Heart right ventricle (tissue), 16 donors: ENCODE measurements at regions not wholly inside any gene's neighbourhood (a gene's known extent, or its start where the extent isn't known, plus 50 kb on each side); places are given as distances from the start of the nearest gene placed in this dataset.

ENCODE experiments used
- ATAC-seq, 8 donors: fragments of 200-7000 bp; cut with Tn5 transposase; one replicate each; pipeline ENCODE4 v1.9.1; 2020; ENCODE audit warnings: mild to moderate bottlenecking in 8 of 8, moderate library complexity in 8 of 8, moderate number of reproducible peaks in 1 of 8
- DNase-seq, 2 donors: peaks; one replicate each; pipeline ENCODE4 v3.0.0-alpha.2; 2020
- H3K27ac ChIP-seq, 10 donors: fragments of 200-600 bp; sonication (generic) in 2 of 10; one replicate each; pipeline versions ENCODE4 v1.5.0 to v1.8.0; 2020 to 2022; ENCODE audit warnings: mild to moderate bottlenecking in 3 of 10
- H3K27me3 ChIP-seq, 7 donors: fragments of 200-600 bp; one replicate each; pipeline ENCODE4 v1.8.0; 2021 to 2022; ENCODE audit warnings: mild to moderate bottlenecking in 2 of 7
- H3K36me3 ChIP-seq, 9 donors: fragments of 200-600 bp; sonication (generic) in 1 of 9; one replicate each; pipeline versions ENCODE4 v1.5.0 to v1.8.0; 2020 to 2022; ENCODE audit warnings: mild to moderate bottlenecking in 2 of 9
- H3K4me1 ChIP-seq, 9 donors: fragments of 200-600 bp; sonication (generic) in 1 of 9; one replicate each; pipeline versions ENCODE4 v1.5.0 to v1.8.0; 2020 to 2022; ENCODE audit warnings: mild to moderate bottlenecking in 4 of 9
- H3K4me3 ChIP-seq, 10 donors: fragments of 200-600 bp; sonication (generic) in 2 of 10; one replicate each; pipeline versions ENCODE4 v1.5.0 to v1.8.0; 2020 to 2022; ENCODE audit warnings: mild to moderate bottlenecking in 7 of 10, moderate library complexity in 2 of 10
- H3K9me3 ChIP-seq, 11 donors: fragments of 200-600 bp in 10 of 11; sonication (generic) in 2 of 11; one replicate each; pipeline versions ENCODE4 v1.5.0 to v1.8.0; 2013 to 2022; ENCODE audit warnings: mild to moderate bottlenecking in 2 of 11, control low read depth in 1 of 11, moderate library complexity in 1 of 11
- WGBS, 2 donors: extraction: QIAGEN DNeasy Blood & Tissue Kit; methylation state at CpG; one replicate each; pipeline ENCODE4 v1.1.7; 2013; ENCODE audit warnings: inconsistent platforms in 1 of 2; 5-methylcytosine and 5-hydroxymethylcytosine counted together
- intact Hi-C, 10 donors: fragments of 100-400 bp; cut with DNase I; formaldehyde crosslinking; loops; one replicate each; pipeline versions ENCODE4 v1.11.1 to v1.14.2; 2022
- TF ChIP-seq, protein P1 (sequence below), 9 donors: fragments of 200-600 bp; sonication (generic) in 2 of 9; IDR thresholded peaks; one replicate each; pipeline versions ENCODE4 v1.5.0 to v1.8.0; 2021 to 2022; ENCODE audit warnings: antibody characterized with exemption in 9 of 9, mild to moderate bottlenecking in 5 of 9, moderate library complexity in 1 of 9
- donor health status: Arrhythmogenic right ventricular cardiomyopathy.
- donor health status: ischemic (EF 13 %, LVEDD 7.1; RV severe dilation, severe dysfunction).
- donor health status: healthy with polysubstance abuse.
- donor health status: DM: no; HTN: yes; CAD: no.
- donor health status: DM: no; HTN: no; CAD: no.
- donor health status: ischemic (EF 25% LVEDD 6.9; RV normal size, moderate dysfunction).
- donor health status: ischemic (EF 25% LVEDD 5.7; RV mildly dilated, moderate dysfunction).
- donor health status: healthy.
- donor health status: DM: yes; HTN: yes; CAD: no.
- donor health status: Ischemic cardiomyopathy.
- donor health status: ischemic (EF 35%, LVEDD 5.7; RV mildly dilated, moderate dysfunction).
- donor health status: nonischemic (EF 11% LVEDD 7.7; RV severe dilation, severe dysfunction).
- donor health status: DM: yes; HTN: yes; CAD: no.
- donor health status: PGD.
- donor health status: ischemic (EF 29% LVEDD 5.4; RV normal size, mild dysfunction).
- donor health status: nonischemic (EF 23%, LVEDD 6.1; RV moderate dilation, normal function).

DNA sequence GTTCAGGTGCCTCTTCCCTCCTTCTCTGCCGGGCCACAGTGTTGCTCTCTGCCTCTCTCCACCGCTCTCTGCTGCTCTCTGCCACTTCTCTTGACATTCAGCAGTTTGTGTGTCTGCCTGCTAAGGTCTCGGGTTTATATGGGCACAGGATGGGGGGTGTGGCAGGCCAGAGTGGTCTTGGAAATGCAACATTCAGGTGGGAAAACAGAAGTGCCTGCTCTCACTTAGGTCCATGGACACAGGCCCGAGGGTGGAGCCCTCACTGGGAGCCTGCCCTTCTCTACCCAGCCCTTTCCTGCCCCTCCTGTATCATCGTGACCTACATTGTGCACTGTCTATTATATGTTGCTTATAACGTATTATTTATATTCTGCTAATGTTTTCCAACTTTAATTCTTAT is 120.8 kb upstream of the TMEM18 start:
- H3K4me1 ChIP-seq = no peaks in the 10 kb centered on the region
- intact Hi-C loops = no loop called here
- 59 to 63% methylated on average over 6 of the region's 6 CpGs for WGBS, 2 donors
- TF ChIP-seq, protein P1, sequence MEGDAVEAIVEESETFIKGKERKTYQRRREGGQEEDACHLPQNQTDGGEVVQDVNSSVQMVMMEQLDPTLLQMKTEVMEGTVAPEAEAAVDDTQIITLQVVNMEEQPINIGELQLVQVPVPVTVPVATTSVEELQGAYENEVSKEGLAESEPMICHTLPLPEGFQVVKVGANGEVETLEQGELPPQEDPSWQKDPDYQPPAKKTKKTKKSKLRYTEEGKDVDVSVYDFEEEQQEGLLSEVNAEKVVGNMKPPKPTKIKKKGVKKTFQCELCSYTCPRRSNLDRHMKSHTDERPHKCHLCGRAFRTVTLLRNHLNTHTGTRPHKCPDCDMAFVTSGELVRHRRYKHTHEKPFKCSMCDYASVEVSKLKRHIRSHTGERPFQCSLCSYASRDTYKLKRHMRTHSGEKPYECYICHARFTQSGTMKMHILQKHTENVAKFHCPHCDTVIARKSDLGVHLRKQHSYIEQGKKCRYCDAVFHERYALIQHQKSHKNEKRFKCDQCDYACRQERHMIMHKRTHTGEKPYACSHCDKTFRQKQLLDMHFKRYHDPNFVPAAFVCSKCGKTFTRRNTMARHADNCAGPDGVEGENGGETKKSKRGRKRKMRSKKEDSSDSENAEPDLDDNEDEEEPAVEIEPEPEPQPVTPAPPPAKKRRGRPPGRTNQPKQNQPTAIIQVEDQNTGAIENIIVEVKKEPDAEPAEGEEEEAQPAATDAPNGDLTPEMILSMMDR (IDR thresholded peaks at IDR 0.05) = no peak
- peaks cover 0 to 8% (median 0%) of the 10 kb centered on the region in 7 donors for H3K27me3 ChIP-seq
- no peak overlapping the region for H3K27ac ChIP-seq
- ATAC-seq (no peak), DNase-seq (no peak)
- H3K36me3 ChIP-seq = no peaks in the 10 kb centered on the region
- no peak overlapping the region for H3K4me3 ChIP-seq
- H3K9me3 ChIP-seq = no peaks in the 10 kb centered on the region

DNA sequence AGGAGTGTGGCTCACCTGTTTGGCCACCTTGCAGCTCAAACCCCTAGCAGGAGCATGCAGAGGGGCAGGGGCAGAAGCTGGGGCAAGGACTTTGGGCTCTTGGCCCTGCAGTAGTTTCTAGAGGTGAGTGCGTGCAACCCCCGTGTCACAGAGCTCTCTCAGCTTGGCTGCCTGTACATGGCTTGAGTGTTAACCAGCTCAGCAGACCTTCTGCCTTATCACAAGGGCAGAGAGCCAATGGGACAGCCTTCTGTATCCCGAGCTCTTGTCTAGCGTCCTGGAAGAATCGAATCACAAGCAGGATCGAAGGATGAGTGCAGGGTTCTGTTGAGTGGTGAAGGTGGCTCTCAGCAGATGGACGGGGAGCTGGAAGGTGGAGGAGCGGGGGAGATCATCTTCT is 120.3 kb upstream of the TMEM18 start:
- 50 to 56% methylated on average over 8 of the region's 8 CpGs for WGBS, 2 donors
- peak in 1 of 8 donors; percentile 62 for ATAC-seq
- intact Hi-C loops = no loop called here
- no peak for DNase-seq
- Histone ChIP-seq H3K9me3 (no peaks in the 10 kb centered on the region), H3K36me3 (no peaks in the 10 kb centered on the region), H3K4me1 (no peaks in the 10 kb centered on the region), H3K27ac (no peak overlapping the region), H3K27me3 (peaks cover 0 to 8% (median 0%) of the 10 kb centered on the region in 7 donors), H3K4me3 (no peak overlapping the region)
- TF ChIP-seq, protein P1 (IDR thresholded peaks at IDR 0.05) = no peak

DNA sequence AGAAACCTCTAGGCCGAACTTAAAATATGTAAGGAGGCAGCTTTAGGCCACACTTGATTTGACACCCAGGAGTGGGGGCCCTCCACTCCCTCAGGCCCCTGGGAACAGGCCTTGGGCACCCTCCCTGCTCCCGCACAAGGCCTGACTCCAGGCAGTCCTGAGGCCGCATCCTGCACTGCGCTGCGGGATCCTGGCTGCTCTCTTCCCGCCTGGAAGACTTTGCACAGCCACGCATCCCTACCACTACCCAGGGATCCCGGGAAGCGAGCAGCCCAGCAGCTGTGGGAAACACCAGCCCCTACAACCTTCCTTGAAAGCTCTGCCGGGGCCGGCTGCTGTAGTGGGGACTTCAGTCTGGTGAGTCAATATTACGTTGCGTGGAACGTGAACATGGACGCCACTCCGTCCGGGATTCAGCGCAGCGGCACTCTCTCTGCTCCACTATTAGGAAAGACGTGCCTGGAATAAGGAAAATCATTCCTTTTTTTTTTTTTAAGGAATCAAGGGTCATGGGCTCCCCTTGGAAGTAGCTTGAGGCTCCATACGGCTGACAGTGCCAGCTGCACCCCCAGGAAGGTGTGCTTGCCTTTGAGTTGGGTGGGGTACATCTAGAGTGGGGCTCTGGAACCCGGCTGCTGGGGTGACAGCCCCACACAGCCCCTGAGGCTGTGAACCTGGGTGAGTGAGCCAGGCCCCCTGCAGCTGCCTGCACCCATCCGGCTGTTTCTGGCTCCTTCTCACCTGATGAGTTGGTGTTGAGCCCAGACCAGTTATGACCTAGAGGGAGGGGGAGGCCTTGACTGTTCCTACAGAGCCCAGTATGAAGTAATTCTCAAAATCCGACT is 119.2 kb upstream of the TMEM18 start:
- TF ChIP-seq, protein P1 (IDR thresholded peaks at IDR 0.05) = no peak
- DNase-seq (no peak), ATAC-seq (peak in 2 of 8 donors; percentile 31 to 38)
- Histone ChIP-seq H3K27ac (no peak overlapping the region), H3K4me1 (no peaks in the 10 kb centered on the region), H3K9me3 (no peaks in the 10 kb centered on the region), H3K4me3 (no peak overlapping the region), H3K36me3 (no peaks in the 10 kb centered on the region), H3K27me3 (peaks cover 0 to 8% (median 0%) of the 10 kb centered on the region in 7 donors)
- WGBS, 2 donors = 90 to 94% methylated on average over 24 of the region's 24 CpGs
- intact Hi-C loops = no loop called here

DNA sequence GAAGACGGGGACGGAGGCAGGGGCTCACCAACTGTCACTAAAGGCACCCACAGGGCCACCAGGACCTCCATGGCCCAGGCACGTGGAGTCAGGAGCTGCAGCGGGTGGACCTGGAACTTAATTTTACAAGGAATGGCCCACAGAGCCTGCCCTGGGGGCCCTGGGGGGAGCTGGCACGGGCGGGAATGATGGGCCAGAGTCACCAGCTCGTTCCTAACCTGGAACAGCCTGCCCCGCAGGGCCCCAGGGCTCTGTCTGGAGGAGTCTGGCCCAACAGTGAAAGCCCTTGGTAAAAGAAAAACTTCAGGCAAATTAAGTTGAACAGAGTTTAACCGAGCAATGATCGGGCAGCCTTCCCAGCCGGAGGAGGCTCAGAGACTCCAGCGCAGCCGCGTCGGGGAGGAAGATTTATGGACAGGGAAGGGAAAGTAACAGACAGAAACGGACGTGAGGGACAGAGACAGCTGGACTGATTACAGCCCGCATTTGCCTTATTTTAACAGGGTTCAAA is 118.4 kb upstream of the TMEM18 start:
- 83 to 84% methylated on average over 18 of the region's 18 CpGs for WGBS, 2 donors
- peak overlapping the region in 1 of 10 donors; percentile 26 for H3K27ac ChIP-seq
- peaks cover 0 to 8% (median 0%) of the 10 kb centered on the region in 7 donors for H3K27me3 ChIP-seq
- ATAC-seq (peak in 3 of 8 donors; percentile 12 to 63 (median 17)), DNase-seq (no peak)
- H3K9me3 ChIP-seq = no peaks in the 10 kb centered on the region
- intact Hi-C loops = no loop called here
- H3K36me3 ChIP-seq = no peaks in the 10 kb centered on the region
- TF ChIP-seq, protein P1 (IDR thresholded peaks at IDR 0.05) = no peak
- no peak overlapping the region for H3K4me3 ChIP-seq
- no peaks in the 10 kb centered on the region for H3K4me1 ChIP-seq
